ENCODE measurements at regions not wholly inside any gene's neighbourhood (a gene's known extent, or its start where the extent isn't known, plus 50 kb on each side); places are given as distances from the start of the nearest gene placed in this dataset.

GRCh38 chr6:16956361-16956760 lies 145.5 kb upstream of the STMND1 start (continued):
- no peak for TF ChIP-seq CBX5 (IDR thresholded peaks at IDR 0.05; ENCODE audit: low read depth)
- TF ChIP-seq SP1 (IDR thresholded peaks at IDR 0.05; ENCODE audit: low read depth, low read length) = no peak

GRCh38 chr6:16955899-16956298 lies 146.0 kb upstream of the STMND1 start:
- H3K36me3 ChIP-seq (ENCODE audit: control insufficient read depth in 2 of 2, insufficient read depth in 2 of 2, low read length in 1 of 2) = no peaks in the 10 kb centered on the region
- BruUV-seq (replicated peaks) = no TSS peak
- H3K4me1 ChIP-seq (ENCODE audit: control insufficient read depth, insufficient read depth, low read length) = no peaks in the 10 kb centered on the region
- ChIA-PET RAD21 (ENCODE audit: unreplicated experiment) (interaction anchor here (0.7 to 1.4 kb wide), 3 partner anchors 8 to 119 kb away, joined by 3 to 4 read pairs (median 3); no protein-coding TSS in a partner anchor), SMC1A (ENCODE audit: uncharacterized antibody, unreplicated experiment) (interaction anchor here (0.7 to 1.6 kb wide), 3 partner anchors 9 to 192 kb away, joined by 4 to 5 read pairs (median 4); no protein-coding TSS in a partner anchor), CTCF (interaction anchor here (1.0 to 1.7 kb wide), 3 partner anchors 10 to 193 kb away, joined by 4 to 7 read pairs (median 4); no protein-coding TSS in a partner anchor), POLR2A (no interaction called here)
- no peak overlapping the region for H2AFZ ChIP-seq (ENCODE audit: control insufficient read depth, low read depth, low read length)
- H3K9ac ChIP-seq (ENCODE audit: control insufficient read depth, insufficient read depth, low read length) = no peak overlapping the region
- H3K79me2 ChIP-seq (ENCODE audit: control insufficient read depth, insufficient read depth, low read length) = no peaks in the 10 kb centered on the region
- DNase-seq (ENCODE audit: low read depth, low spot score) = no peak
- TF ChIP-seq IRF3 (IDR thresholded peaks at IDR 0.05) = no peak
- TF ChIP-seq, protein P1, sequence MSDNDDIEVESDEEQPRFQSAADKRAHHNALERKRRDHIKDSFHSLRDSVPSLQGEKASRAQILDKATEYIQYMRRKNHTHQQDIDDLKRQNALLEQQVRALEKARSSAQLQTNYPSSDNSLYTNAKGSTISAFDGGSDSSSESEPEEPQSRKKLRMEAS (IDR thresholded peaks at IDR 0.05; ENCODE audit: low read depth, low read length) = no peak
- TF ChIP-seq USF2 (IDR thresholded peaks at IDR 0.05; ENCODE audit: borderline replicate concordance, low read depth, low read length) = no peak
- TF ChIP-seq KLF5 (IDR thresholded peaks at IDR 0.05; ENCODE audit: partially characterized antibody) = no peak
- TF ChIP-seq, protein P2, sequence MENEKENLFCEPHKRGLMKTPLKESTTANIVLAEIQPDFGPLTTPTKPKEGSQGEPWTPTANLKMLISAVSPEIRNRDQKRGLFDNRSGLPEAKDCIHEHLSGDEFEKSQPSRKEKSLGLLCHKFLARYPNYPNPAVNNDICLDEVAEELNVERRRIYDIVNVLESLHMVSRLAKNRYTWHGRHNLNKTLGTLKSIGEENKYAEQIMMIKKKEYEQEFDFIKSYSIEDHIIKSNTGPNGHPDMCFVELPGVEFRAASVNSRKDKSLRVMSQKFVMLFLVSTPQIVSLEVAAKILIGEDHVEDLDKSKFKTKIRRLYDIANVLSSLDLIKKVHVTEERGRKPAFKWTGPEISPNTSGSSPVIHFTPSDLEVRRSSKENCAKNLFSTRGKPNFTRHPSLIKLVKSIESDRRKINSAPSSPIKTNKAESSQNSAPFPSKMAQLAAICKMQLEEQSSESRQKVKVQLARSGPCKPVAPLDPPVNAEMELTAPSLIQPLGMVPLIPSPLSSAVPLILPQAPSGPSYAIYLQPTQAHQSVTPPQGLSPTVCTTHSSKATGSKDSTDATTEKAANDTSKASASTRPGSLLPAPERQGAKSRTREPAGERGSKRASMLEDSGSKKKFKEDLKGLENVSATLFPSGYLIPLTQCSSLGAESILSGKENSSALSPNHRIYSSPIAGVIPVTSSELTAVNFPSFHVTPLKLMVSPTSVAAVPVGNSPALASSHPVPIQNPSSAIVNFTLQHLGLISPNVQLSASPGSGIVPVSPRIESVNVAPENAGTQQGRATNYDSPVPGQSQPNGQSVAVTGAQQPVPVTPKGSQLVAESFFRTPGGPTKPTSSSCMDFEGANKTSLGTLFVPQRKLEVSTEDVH (IDR thresholded peaks at IDR 0.05; ENCODE audit: low read depth, partially characterized antibody) = no peak
- TF ChIP-seq NR2C2 (IDR thresholded peaks at IDR 0.05; ENCODE audit: borderline replicate concordance, control insufficient read depth, insufficient read length, low read depth) = no peak
- TF ChIP-seq HCFC1 (IDR thresholded peaks at IDR 0.05; ENCODE audit: low read length) = no peak
- TF ChIP-seq BACH1 (IDR thresholded peaks at IDR 0.05; ENCODE audit: borderline replicate concordance) = no peak
- TF ChIP-seq ZNF274 (IDR thresholded peaks at IDR 0.05; ENCODE audit: insufficient read depth, insufficient read length) = no peak
- TF ChIP-seq HSF1 (IDR thresholded peaks at IDR 0.05; ENCODE audit: low read depth, low read length) = no peak
- no peak for TF ChIP-seq TCF12 (IDR thresholded peaks at IDR 0.05; ENCODE audit: low read depth, low read length)
- no peak for TF ChIP-seq HDAC6 (IDR thresholded peaks at IDR 0.05; ENCODE audit: unreplicated experiment)
- in situ Hi-C loops (cut with MboI) = no loop called here
- WGBS (ENCODE audit: insufficient coverage, insufficient replicate concordance, low lambda C conversion rate, missing lambda C conversion rate) = 12% methylated on average over 5 of the region's 5 CpGs
- H3K27ac ChIP-seq (ENCODE audit: control insufficient read depth, insufficient read depth) = no peak overlapping the region
- H3K9me3 ChIP-seq (replicated peaks; ENCODE audit: control insufficient read depth, insufficient read depth, low read length) = no peaks in the 10 kb centered on the region
- intact Hi-C loops (cut with micrococcal nuclease; ENCODE audit: unreplicated experiment) = no loop called here
- H3K4me3 ChIP-seq = no peak overlapping the region
- no peak for FAIRE-seq
- no peaks in the 10 kb centered on the region; a peak in 2 of 4 replicates for H3K27me3 ChIP-seq (replicated peaks in 1 of 2; ENCODE audit: control insufficient read depth in 2 of 2, insufficient read depth in 2 of 2, low read length in 1 of 2)
- ATAC-seq = no peak
- H4K20me1 ChIP-seq (ENCODE audit: control insufficient read depth, insufficient read depth) = no peaks in the 10 kb centered on the region
- no peak overlapping the region for H3K4me2 ChIP-seq (ENCODE audit: control insufficient read depth, insufficient read depth)
